Fibroblast of skin of back (primary cell): ENCODE measurements at regions not wholly inside any gene's neighbourhood (a gene's known extent, or its start where the extent isn't known, plus 50 kb on each side); places are given as distances from the start of the nearest gene placed in this dataset.
"Not testable (repeated sequence)": the region's sequence is repeated elsewhere in the genome, so short reads cannot be mapped to it uniquely, and the experiment has no call there.

Source experiments
- DNase-seq: peaks from one replicate; pipeline ENCODE4 v3.0.0-alpha.2; 2013

DNA sequence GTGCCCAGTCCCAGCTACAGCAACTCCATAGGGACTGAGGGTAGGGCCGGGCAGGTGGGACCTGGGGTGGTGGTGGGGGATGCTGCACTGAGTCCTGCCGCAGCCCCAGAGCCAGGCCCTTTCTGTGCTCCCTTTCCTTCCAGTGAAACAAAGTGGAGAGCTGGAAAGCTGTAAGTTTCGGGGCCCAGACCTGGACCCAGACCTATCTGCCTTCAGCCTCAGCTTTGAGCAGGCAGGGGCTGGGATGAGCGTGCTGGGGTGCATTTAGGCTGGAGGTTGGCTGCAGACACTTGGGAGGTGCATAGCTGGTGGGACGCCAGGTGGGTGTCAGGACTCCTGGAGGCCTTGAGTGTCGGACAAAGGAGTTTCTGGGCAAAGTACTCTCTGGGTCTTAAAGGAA is 92.7 kb upstream of the C1orf174 start:
- DNase-seq, result no peak

DNA sequence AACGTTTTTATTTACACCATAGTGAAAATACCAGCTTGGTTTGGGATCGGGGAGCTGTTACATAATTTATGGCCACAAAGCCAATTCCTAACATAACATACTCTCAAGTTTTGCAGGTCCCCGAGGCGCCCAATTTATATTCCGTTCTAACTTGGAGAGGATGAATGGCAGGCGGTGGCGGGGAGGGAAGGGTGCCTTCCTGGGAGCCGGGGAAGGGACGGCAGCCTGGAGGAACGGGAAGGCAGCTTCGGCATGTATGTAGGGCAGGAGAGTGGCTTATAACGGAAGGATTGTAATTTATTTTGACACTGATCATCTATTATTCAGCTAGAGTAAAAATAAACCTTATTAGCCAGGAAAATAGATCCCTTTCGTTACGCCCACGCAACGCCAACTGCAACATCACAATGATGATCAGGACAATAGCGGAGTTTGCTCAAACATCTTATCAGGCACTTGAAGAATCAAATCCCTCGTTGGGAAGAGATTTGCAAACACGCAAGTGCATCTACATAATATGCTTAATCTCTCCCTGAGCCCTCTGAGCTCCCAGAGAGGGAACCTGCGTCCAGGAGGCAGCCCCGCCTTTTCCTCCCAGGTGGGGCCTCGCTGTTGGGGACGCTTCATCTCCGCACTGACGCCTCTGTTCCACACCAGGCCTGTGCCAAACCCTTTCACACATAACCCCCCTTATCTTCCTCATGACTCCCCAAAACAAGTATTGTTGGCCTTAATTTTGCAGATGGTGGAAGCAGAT is 93.7 kb upstream of the C1orf174 start:
- DNase-seq, result no peak

GRCh38 chr1:3995141-3995780 is 95.2 kb upstream of the C1orf174 start:
- DNase-seq, result no peak

- DNase-seq, result no peak
Measured at GRCh38 chr1:3996846-3997705, 97.0 kb upstream of the C1orf174 start.

DNA sequence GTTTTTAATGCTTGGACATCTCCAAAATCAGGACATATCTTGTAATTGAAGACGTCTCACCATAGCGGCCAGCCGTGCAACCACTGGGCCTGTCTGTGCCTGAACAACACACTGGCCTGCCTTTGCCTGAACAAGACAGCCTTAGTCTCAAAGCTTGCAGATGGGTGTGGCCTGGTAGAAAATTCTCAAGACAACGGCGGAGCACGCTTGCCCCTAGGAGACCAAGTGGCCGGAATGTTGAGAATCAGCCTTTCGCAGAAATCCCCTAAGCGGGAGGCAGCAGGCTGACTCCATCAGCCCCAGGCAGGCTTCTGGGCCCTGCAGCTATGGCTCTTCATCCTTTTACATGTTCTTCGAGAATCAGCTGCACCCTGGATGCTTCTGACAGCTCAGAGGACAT is 98.0 kb upstream of the C1orf174 start:
- DNase-seq, result no peak

- not testable (repeated sequence) for DNase-seq
Measured at GRCh38 chr1:3999514-3999913, 99.4 kb upstream of the C1orf174 start.

- no peak for DNase-seq
Measured at GRCh38 chr1:3999941-4000735, 100.1 kb upstream of the C1orf174 start.

GRCh38 chr1:4000811-4001251 is 100.8 kb upstream of the C1orf174 start:
- DNase-seq, result no peak

- DNase-seq, result no peak
Measured at GRCh38 chr1:4001461-4001860, 101.4 kb upstream of the C1orf174 start.

DNA sequence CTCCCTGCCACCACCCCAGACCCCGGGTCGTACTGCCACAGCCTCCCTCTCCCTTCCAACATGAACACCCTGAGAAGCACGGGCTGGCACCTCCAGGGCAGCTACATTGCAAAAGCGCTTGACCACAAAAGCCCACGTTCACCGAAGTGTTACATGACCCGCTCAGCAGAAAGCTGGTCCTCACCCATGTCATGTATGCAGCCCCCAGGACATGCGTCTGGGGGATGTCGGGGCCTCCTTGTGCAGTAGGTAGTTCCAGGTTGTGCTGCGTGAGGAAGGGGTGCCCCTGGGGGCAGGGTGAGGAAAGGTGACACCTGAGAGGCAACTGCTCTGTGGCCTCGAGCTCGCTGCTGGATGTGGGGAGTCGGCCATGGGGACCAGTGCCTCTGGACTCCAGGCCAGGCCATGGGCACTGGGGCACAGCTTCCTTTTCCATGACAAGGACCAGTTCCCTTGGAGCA is 102.0 kb upstream of the C1orf174 start:
- DNase-seq, result no peak

GRCh38 chr1:4002741-4003140 is 102.7 kb upstream of the C1orf174 start:
- no peak for DNase-seq

- DNase-seq, result no peak
Measured at GRCh38 chr1:4003846-4004505, 103.9 kb upstream of the C1orf174 start.

GRCh38 chr1:4004635-4005430 is 104.8 kb upstream of the C1orf174 start:
- DNase-seq, result no peak

DNA sequence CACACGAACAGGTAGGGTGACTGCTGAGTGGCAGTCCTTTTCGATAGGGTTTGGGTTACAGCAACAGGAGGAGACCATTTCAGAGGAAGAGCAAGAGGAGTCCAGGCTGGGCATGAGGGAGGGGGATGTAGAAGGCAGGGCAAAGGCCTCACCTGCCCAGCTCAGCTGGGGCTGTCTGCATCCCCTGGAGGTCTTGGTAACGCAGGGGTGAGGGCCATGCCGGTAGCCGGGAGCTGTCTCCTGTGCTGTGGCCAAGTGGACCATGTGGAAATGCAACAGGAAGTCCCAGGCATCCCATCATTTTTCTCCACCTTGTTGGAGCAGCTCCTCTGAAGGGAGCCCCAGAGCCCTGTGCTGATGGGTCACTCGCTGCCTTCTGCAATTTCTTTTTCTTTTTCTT is 105.4 kb upstream of the C1orf174 start:
- DNase-seq, result no peak

GRCh38 chr1:4006676-4007374 is 106.8 kb upstream of the C1orf174 start:
- no peak for DNase-seq

GRCh38 chr1:4010284-4010683 is 110.2 kb upstream of the C1orf174 start:
- DNase-seq, result no peak

- no peak for DNase-seq
Measured at GRCh38 chr1:4010814-4011605, 110.9 kb upstream of the C1orf174 start.

- no peak for DNase-seq
Measured at GRCh38 chr1:4016351-4017130, 116.5 kb upstream of the C1orf174 start.
